ENCODE measurements at regions not wholly inside any gene's neighbourhood (a gene's known extent, or its start where the extent isn't known, plus 50 kb on each side); places are given as distances from the start of the nearest gene placed in this dataset.

- FAIRE-seq, result no peak
- no peaks in the 10 kb centered on the region for H3K9me3 ChIP-seq (ENCODE audit: control insufficient read depth, low read depth, low read length)
- H3K4me1 ChIP-seq (ENCODE audit: control insufficient read depth, extremely low read depth, insufficient read depth, low read length), result no peaks in the 10 kb centered on the region
- H3K9me1 ChIP-seq (ENCODE audit: control insufficient read depth, extremely low read depth, insufficient read depth, low read length), result no peaks in the 10 kb centered on the region
- TF ChIP-seq CTCF (optimal IDR thresholded peaks at IDR 0.05 in 1 of 3, IDR thresholded peaks at IDR 0.05 in 1 of 3, conservative IDR thresholded peaks at IDR 0.05 in 1 of 3; ENCODE audit: extremely low read depth in 1 of 3, insufficient read depth in 2 of 3, low read length in 3 of 3) (no peak), EZH2 (IDR thresholded peaks at IDR 0.05; ENCODE audit: low read length) (no peak)
- no peak overlapping the region for H3K4me2 ChIP-seq (ENCODE audit: control insufficient read depth, extremely low read depth, insufficient read depth, low read depth, low read length)
- no peaks in the 10 kb centered on the region for H3K36me3 ChIP-seq (ENCODE audit: control insufficient read depth in 2 of 2, extremely low read depth in 1 of 2, insufficient read depth in 2 of 2, low read length in 2 of 2)
- H3K27me3 ChIP-seq (ENCODE audit: control insufficient read depth, extremely low read depth, insufficient read depth, low read length), result no peaks in the 10 kb centered on the region
- no peaks in the 10 kb centered on the region for H4K20me1 ChIP-seq (ENCODE audit: control insufficient read depth, extremely low read depth, insufficient read depth, low read length)
- no peaks in the 10 kb centered on the region for H3K79me2 ChIP-seq (ENCODE audit: control insufficient read depth, insufficient read depth, low read length)
- dilution Hi-C loops (cut with MboI; ENCODE audit: extremely low pct_ligation_motif_present, low sequenced_read_pairs), result no loop called here
- H3K9ac ChIP-seq (ENCODE audit: control insufficient read depth, extremely low read depth, insufficient read depth, low read length), result no peak overlapping the region
- H3K27ac ChIP-seq (ENCODE audit: control insufficient read depth, insufficient read depth, low read length), result no peak overlapping the region
- no peak overlapping the region for H3K4me3 ChIP-seq (ENCODE audit: control insufficient read depth in 2 of 3, extremely low read depth in 1 of 3, insufficient read depth in 2 of 3, low read depth in 1 of 3, low read length in 3 of 3)
- no peak for DNase-seq (ENCODE audit: low read depth, low spot score)
- H2AFZ ChIP-seq (ENCODE audit: control insufficient read depth, low read length), result no peak overlapping the region
Measured at GRCh38 chr2:167506395-167506794, 618.1 kb downstream of the XIRP2 start.

GRCh38 chr2:167504695-167505094 lies 616.4 kb downstream of the XIRP2 start:
- Histone ChIP-seq H3K79me2 (ENCODE audit: control insufficient read depth, insufficient read depth, low read length) (no peaks in the 10 kb centered on the region), H3K27ac (ENCODE audit: control insufficient read depth, insufficient read depth, low read length) (no peak overlapping the region), H3K4me2 (ENCODE audit: control insufficient read depth, extremely low read depth, insufficient read depth, low read depth, low read length) (no peak overlapping the region), H4K20me1 (ENCODE audit: control insufficient read depth, extremely low read depth, insufficient read depth, low read length) (no peaks in the 10 kb centered on the region), H2AFZ (ENCODE audit: control insufficient read depth, low read length) (no peak overlapping the region), H3K9ac (ENCODE audit: control insufficient read depth, extremely low read depth, insufficient read depth, low read length) (no peak overlapping the region), H3K4me3 (ENCODE audit: control insufficient read depth in 2 of 3, extremely low read depth in 1 of 3, insufficient read depth in 2 of 3, low read depth in 1 of 3, low read length in 3 of 3) (no peak overlapping the region), H3K36me3 (ENCODE audit: control insufficient read depth in 2 of 2, extremely low read depth in 1 of 2, insufficient read depth in 2 of 2, low read length in 2 of 2) (no peaks in the 10 kb centered on the region), H3K4me1 (ENCODE audit: control insufficient read depth, extremely low read depth, insufficient read depth, low read length) (no peaks in the 10 kb centered on the region), H3K27me3 (ENCODE audit: control insufficient read depth, extremely low read depth, insufficient read depth, low read length) (no peaks in the 10 kb centered on the region), H3K9me1 (ENCODE audit: control insufficient read depth, extremely low read depth, insufficient read depth, low read length) (no peaks in the 10 kb centered on the region), H3K9me3 (ENCODE audit: control insufficient read depth, low read depth, low read length) (no peaks in the 10 kb centered on the region)
- dilution Hi-C loops (cut with MboI; ENCODE audit: extremely low pct_ligation_motif_present, low sequenced_read_pairs), result no loop called here
- TF ChIP-seq CTCF (optimal IDR thresholded peaks at IDR 0.05 in 1 of 3, IDR thresholded peaks at IDR 0.05 in 1 of 3, conservative IDR thresholded peaks at IDR 0.05 in 1 of 3; ENCODE audit: extremely low read depth in 1 of 3, insufficient read depth in 2 of 3, low read length in 3 of 3) (no peak), EZH2 (IDR thresholded peaks at IDR 0.05; ENCODE audit: low read length) (no peak)
- DNase-seq (ENCODE audit: low read depth, low spot score) (no peak), FAIRE-seq (no peak)

All from keratinocyte (primary cell).